NCI-H1048 (cell line): ENCODE measurements at regions not wholly inside any gene's neighbourhood (a gene's known extent, or its start where the extent isn't known, plus 50 kb on each side); places are given as distances from the start of the nearest gene placed in this dataset.
"Not testable (repeated sequence)": the region's sequence is repeated elsewhere in the genome, so short reads cannot be mapped to it uniquely, and the experiment has no call there.

ENCODE experiments used
- DNase-seq: peaks from one replicate; lab custom pipeline; 2025; lab: John Stamatoyannopoulos, UW

GRCh38 chr4:179116581-179116980 lies 1674.3 kb upstream of the AGA start:
- no peak for DNase-seq

DNA sequence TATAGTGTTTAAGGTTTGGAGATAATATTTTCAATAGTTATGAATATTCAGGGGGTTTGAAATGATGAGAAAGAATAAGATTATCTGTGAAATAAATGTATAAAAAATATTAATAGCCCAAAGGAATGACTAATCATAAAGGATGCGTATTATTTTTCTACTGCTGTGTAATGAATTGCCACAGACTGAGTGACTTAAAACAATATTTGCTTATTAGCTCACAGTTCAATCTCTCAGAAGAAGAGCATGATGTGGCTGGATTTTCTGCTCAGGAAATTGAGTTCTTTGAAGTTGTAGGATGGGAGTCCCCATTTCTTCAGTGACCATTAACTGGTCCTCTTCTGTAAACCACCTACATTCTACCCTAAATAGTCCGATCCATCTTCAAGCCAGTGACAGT lies 1680.8 kb upstream of the AGA start:
- no peak for DNase-seq

DNA sequence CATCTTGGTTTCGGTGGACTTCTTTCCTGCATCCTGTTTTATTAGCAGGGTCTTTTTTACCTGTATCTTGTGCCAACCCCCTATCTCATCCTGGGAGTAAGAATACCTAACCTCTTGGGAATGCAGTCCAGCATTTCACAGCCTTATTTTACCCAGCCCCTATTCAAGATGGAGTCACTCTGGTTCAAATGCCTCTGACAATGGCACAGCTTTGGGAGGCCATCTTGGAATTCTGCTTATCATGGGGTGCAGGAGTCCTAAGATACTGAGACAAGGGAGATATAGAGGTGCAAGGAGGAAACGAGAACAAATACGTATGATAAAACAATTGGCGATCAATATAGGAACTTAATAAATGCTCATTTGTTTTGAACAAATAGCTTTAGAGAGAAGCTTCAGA lies 1682.2 kb upstream of the AGA start:
- DNase-seq, result no peak

- DNase-seq, result no peak
These were observed 1682.7 kb upstream of the AGA start for GRCh38 chr4:179124957-179125356.

- no peak for DNase-seq
These were observed 1683.6 kb upstream of the AGA start for GRCh38 chr4:179125870-179126269.

- no peak for DNase-seq
These were observed 1686.1 kb upstream of the AGA start for GRCh38 chr4:179128299-179128698.

- no peak for DNase-seq
These were observed 1688.0 kb upstream of the AGA start for GRCh38 chr4:179130122-179130714.

DNA sequence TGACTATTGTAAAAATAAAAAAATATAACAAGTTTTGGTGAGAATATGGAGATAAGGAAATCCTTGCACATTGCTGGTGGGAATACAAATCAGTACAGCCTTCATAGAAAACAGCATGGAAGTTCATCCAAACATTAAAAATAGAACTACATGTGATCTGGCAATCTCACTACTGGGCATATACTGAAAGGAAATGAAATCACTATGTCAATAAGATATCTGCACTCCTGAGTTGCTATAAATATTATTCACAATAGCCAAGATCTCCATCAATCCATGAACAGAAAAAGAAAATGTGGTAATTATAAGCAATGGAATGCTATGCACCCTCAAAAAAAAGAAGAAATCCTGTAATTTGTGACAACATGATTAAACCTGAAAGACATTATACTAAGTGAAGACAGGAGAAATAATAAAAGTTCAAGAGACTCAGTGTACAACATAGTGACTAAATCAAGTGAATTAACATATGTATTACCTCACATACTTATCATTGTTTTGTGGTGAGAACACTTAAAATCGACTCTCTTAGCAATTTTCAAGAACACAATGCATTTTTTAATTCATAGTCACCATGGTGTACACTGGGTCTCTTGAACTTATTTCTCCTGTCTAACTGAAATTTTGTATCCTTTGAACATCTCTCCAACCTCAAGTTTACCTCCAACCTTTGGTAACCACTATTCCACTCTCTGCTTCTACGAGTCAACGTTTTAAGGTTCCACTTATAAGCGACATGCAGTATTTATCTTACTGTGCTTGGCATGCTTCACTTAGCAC lies 1703.7 kb upstream of the AGA start:
- no peak for DNase-seq

- DNase-seq, result no peak
These were observed 1709.5 kb upstream of the AGA start for GRCh38 chr4:179151770-179152169.

DNA sequence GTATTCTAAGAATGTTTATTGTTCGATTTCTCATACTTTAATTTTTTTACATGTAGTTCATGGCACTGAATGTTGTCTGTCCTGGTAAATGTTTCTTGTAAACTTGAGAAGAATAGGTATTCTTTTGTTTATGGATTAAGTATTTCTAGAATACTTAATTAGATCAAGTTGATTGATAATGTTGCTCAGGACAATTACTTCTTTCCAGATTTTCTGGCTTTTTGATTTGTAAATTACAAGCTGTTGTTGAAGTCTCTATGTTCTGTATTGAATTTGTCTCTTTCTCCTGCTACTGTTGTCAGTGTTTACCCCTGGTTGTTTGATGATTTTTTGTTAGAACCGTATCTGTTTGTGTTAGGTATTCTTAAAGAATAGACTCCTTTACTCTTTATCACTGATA lies 1720.9 kb upstream of the AGA start:
- no peak for DNase-seq

- no peak for DNase-seq
These were observed 1722.2 kb upstream of the AGA start for GRCh38 chr4:179164267-179164999.

DNA sequence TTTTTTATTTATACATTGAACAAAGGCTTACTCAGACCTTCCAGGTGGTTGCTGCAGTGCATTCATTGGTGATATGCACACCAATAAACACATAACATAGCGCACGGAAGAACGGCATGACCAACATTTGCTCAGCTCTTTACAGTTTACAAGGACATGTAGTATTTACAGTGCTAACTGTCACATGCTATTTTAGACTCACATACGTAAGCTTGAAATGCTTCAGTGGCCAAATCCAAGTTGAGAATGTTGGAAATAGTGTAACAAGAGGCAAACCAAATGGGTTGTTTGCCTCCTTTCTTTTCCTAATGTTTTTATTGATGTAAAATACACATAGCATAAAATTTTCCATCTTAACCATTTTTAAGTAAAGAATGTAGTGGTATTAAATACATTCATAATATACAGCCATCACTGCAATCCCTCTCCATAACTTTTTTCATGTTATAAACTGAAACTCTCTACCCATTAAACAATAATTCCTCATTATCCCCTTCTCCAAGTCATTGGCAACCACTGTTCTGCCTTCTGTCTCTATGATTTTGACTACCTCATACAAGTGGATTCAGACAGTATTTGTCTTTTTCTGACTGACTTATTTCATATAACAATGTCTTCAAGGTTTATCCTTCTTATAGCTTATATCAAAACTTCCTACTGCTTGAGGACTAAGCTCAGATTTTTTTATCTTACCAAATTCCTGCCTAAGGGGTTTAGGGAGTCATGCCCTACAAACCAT lies 1722.9 kb upstream of the AGA start:
- DNase-seq, result no peak

- no peak for DNase-seq
These were observed 1723.6 kb upstream of the AGA start for GRCh38 chr4:179165862-179166261.

DNA sequence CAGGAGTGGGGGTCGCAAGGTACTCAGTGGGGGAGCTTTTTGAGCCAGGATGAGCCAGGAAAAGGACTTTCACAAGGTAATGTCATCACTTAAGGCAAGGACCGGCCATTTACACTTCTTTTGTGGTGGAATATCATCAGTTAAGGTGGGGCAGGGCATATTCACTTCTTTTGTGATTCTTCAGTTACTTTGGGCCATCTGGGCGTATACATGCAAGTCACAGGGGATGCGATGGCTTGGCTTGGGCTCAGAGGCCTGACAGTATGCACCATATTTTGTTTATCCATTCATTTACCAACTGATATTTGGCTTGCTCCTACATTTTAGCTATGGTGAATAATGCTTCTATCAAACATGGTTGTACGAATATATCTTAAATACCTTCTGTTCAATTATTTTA lies 1728.1 kb upstream of the AGA start:
- not testable (repeated sequence) for DNase-seq

- DNase-seq, result no peak
These were observed 1740.5 kb upstream of the AGA start for GRCh38 chr4:179182741-179183140.

DNA sequence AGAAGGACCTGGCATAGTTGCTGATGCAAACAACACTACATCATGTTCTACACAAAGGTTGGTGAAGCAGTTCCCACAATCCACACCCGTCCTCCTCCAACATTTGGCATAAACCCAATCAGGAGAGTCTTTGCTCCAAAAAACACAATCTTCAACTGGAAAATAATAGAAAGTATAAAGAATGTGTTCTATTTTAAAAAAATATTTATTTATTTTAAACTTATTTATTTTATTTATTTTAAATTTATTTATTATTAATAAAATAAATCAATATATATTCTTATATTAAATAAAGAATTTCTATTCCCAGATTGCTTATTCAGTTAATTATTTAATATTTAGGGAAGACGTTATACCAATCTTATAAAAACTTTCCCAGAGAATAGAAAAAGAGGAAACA lies 1753.7 kb upstream of the AGA start:
- DNase-seq, result no peak

- DNase-seq, result no peak
These were observed 1754.3 kb upstream of the AGA start for GRCh38 chr4:179196511-179196910.

DNA sequence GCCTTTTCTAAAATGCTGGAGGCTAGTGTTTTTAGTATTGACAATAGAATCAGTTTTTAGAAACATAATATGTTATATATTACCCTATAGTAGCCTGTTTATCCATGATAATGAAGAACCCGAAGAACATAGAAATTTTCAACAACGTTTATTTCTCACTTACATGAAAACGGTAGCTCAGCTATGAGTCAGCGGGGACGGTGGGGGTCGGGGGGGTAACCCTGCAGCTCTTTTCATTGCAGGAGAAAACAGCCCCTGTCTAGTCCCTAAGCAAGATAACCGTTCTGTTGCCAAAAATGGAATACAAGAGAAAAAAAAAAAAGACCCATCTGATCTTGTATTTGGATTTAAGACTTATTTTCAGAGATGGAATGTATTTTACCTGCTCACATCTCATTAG lies 1758.4 kb upstream of the AGA start:
- no peak for DNase-seq

GRCh38 chr4:179225594-179225993 lies 1783.4 kb upstream of the AGA start:
- DNase-seq, result no peak

GRCh38 chr4:179248821-179249220 lies 1806.6 kb upstream of the AGA start:
- no peak for DNase-seq

DNA sequence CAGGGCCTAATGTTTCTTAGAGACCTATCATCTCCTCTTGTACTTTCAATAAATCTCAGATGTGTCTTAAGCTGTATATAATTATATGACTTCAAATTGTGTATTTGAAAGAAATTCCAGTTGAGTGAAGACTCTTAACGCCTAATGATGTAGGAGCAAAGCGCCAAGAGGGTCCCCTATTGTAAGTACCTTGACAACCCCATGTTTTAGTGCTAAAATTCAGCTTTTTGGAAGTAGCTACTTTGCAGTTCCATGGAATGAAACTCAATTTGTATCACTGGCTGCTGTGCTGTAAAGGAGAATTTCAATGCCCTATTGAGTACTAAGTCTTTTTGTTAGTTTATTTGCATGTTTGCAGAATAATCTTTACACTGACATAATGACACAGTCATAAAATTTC lies 1826.6 kb upstream of the AGA start:
- no peak for DNase-seq

GRCh38 chr4:179272282-179272681 lies 1830.0 kb upstream of the AGA start:
- DNase-seq, result no peak

- DNase-seq, result no peak
These were observed 1836.4 kb upstream of the AGA start for GRCh38 chr4:179278647-179279046.
